ENCODE measurements at regions not wholly inside any gene's neighbourhood (a gene's known extent, or its start where the extent isn't known, plus 50 kb on each side); places are given as distances from the start of the nearest gene placed in this dataset.

- Histone ChIP-seq H3K9me3 (no peaks in the 10 kb centered on the region), H3K4me3 (no peak overlapping the region), H3K4me1 (no peaks in the 10 kb centered on the region), H3K36me3 (no peaks in the 10 kb centered on the region), H3K27me3 (peaks cover 0 to 3% (median 0%) of the 10 kb centered on the region in 7 donors), H3K27ac (no peak overlapping the region)
- DNase-seq, result no peak
- ATAC-seq, result no peak
- intact Hi-C loops (cut with DNase I), result loop anchor here in 3 of 10 donors (10.0 kb wide), 3 partner anchors 58 to 148 kb away; no protein-coding TSS in a partner anchor
- 98 to 99% methylated on average over 9 of the region's 9 CpGs for WGBS, 2 donors
- no peak for TF ChIP-seq CTCF (IDR thresholded peaks at IDR 0.05)
Observed at GRCh38 chr9:108262836-108263235, 593.0 kb downstream of the ACTL7B start.

DNA sequence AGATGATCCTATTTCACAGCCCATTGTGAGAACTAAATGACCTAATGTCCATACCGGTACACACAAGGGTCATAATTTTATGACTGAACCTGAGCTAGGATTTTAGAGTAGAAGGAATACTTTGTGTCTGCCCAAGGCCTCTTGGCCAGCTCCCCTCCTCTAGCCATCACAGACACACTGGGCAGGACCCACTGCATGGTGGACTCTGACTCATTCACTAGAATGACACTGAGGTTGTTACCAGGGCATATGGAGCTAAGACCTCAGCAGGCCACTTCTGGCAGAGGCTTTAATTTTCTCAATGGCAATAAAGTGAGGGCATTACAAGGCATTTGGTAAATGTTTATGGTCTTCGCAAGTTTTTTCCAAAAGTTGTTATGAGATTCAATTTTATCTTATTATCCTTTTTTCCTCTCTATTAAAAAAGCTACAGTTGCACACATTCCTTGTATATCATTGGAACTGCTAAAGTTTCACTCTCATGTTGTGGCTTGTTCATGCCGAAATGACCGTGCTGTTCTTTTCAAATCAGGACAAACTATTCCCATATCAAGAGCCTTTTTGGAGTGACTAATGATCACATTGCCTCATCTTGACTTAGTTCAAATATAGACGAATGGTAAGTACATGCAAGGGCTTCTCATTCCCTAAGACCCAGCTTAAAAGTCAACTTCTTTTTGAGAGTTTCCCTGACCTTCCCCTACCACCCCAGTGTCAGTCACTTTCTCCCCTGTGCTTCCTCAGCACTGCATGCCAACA lies 595.7 kb downstream of the ACTL7B start:
- intact Hi-C loops (cut with DNase I), result loop anchor here in 3 of 10 donors (10.0 kb wide), 3 partner anchors 55 to 145 kb away; no protein-coding TSS in a partner anchor
- TF ChIP-seq CTCF (IDR thresholded peaks at IDR 0.05), result no peak
- ATAC-seq, result no peak

DNA sequence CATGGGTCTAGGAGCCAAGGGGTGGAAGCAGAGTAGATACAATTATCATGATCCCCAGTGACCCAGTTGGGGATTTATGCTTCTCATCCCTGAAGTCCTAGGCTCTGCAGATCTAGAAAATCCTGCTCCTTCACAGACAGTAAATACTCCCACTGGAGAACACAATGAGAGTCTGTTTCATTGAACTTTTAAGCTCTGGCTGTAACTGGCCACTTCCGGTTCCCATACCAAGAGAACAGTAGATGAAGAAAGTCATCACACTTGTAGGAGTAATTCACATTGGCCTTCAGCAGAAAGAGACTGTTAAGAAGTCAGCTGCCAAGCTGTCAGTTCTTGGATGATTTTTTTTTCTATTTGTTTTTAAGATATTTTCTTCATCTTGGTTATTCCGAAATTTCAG lies 597.1 kb downstream of the ACTL7B start:
- 63 to 64% methylated on average over 2 of the region's 2 CpGs for WGBS, 2 donors
- no peak overlapping the region for H3K27ac ChIP-seq
- intact Hi-C loops (cut with DNase I), result no loop called here
- H3K4me3 ChIP-seq, result no peak overlapping the region
- H3K27me3 ChIP-seq, result no peaks in the 10 kb centered on the region
- H3K36me3 ChIP-seq, result no peaks in the 10 kb centered on the region
- ATAC-seq (no peak), DNase-seq (no peak)
- no peak for TF ChIP-seq CTCF (IDR thresholded peaks at IDR 0.05)
- H3K9me3 ChIP-seq, result no peaks in the 10 kb centered on the region
- no peaks in the 10 kb centered on the region for H3K4me1 ChIP-seq

More for the DNA sequence above, 595.7 kb downstream of the ACTL7B start:
- Histone ChIP-seq H3K27me3 (no peaks in the 10 kb centered on the region), H3K9me3 (no peaks in the 10 kb centered on the region), H3K4me3 (no peak overlapping the region), H3K4me1 (no peaks in the 10 kb centered on the region), H3K36me3 (no peaks in the 10 kb centered on the region), H3K27ac (no peak overlapping the region)
- 93 to 94% methylated on average over 5 of the region's 5 CpGs for WGBS, 2 donors
- no peak for DNase-seq

- WGBS, 2 donors, result 75 to 77% methylated on average over 5 of the region's 5 CpGs
- intact Hi-C loops (cut with DNase I), result no loop called here
- Histone ChIP-seq H3K27ac (no peak overlapping the region), H3K4me3 (no peak overlapping the region), H3K36me3 (no peaks in the 10 kb centered on the region), H3K27me3 (no peaks in the 10 kb centered on the region), H3K9me3 (no peaks in the 10 kb centered on the region), H3K4me1 (no peaks in the 10 kb centered on the region)
- ATAC-seq (no peak), DNase-seq (no peak)
- no peak for TF ChIP-seq CTCF (IDR thresholded peaks at IDR 0.05)
Observed at GRCh38 chr9:108257382-108257781, 598.4 kb downstream of the ACTL7B start.

Measured in heart right ventricle (tissue), 16 donors.